Left forelimb (tissue), 1 donor: ENCODE measurements at regions not wholly inside any gene's neighbourhood (a gene's known extent, or its start where the extent isn't known, plus 50 kb on each side); places are given as distances from the start of the nearest gene placed in this dataset.

ENCODE experiments used
- DNase-seq: peaks from one replicate; pipeline ENCODE4 v3.0.0-alpha.2; 2018; ENCODE audit warnings: low spot score

DNA sequence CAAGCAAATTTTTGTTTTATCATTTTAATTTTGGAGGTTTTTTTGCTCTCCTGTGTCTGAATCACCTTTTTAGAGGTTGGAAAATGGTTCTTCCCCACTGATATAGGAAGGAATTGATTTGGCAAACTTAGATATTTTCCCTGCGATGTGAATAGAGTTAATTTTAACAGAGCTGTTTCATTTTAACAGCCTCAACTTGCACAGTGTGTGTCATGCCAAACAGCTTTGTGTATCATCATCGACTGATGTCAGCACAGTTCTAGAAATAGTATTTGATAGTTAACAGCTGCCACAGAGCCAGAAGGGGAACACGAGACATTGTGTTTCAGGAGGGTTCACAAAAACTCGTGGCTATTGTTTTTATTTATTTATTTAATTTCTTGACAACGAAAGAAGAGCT, 243.1 kb upstream of the FOXN3 start:
- DNase-seq, result no peak

DNA sequence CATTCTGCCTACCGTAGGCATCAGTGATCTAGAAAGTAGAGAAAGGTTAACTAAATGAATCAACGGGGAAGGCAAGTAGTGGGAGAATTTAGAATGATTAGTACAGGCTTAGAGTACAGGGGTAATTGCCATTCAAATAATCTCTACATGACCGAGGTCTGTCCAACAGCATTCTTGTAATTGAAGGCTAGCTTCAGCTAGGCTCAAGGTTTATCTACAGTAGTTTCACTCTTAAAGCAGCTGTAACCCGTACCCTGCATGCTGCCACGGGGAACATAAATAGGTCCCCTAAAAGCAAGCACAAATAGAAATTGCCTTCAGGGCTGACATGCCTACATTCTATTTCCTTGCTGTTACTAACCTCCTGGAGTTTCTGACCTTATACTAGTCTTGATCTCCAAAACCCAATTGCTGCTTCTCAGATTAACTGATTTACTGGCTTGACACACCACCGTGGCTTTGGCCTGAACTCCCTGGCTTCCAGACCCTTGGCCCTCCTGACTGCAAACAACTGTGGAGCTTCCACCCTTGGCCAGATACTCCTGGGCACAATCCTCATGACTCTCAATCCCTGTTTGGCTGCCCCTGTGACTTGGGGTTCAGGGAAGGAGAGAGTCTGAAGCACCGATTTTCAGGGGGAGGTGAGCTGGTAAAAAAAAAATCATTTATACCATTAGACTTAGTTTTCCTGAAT, 242.1 kb upstream of the FOXN3 start:
- DNase-seq, result no peak

DNA sequence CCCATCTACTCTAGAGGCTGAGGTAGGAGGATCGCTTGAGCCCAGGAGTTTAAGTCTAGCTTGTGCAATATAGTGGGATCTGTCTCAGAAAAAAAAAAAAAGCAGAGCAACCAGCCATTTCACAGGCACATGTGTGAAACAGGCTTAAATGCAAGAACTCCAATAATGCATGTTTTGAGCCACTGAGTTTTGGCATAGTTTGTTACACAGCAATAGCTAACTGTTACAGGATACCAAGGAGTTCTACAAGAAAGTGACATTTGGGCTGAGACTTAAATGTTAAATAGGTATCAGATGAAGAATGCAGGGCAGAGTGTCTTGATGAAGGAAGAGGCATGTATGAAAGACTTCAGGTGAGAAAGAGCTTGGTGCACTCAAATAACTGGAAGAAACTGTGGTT, 240.0 kb upstream of the FOXN3 start:
- DNase-seq, result no peak

DNA sequence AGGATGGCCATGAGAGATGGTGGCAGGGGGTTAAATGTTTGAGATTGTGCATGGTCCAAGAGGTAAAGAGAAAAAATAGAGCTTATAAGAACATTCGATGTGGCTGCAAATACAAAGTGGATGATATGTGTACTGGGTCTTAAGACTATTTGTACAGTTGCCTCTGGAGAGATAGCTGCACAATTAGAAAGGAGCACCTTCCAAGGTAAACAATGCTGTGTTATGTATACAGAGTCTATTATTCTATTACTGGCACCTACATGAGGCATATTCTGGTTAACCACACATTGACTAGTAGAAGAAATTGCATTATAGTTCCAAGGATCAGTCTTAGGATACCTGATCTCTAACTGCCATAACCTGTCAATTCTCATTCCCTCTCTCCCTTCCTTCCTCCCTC, 238.0 kb upstream of the FOXN3 start:
- DNase-seq, result no peak

DNA sequence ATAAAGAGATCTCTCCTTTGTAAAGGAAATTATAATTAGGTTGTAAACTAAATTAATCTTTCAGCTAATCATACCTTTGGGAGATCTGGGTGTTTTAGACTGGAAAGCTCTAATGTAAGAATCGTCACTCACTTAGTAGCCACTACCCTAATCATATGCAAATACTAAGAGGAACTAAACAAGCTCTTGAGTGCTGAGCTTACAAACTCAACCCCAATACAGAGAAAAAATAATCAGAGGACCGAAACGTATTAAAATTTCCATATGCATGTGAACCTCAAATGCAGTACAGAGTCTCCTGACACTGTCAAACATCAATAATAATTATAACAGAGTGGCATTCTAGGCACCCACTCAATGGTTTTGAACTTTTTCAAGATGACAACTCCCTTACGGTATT, 235.3 kb upstream of the FOXN3 start:
- no peak for DNase-seq

GRCh38 chr14:89651805-89652204, 234.8 kb upstream of the FOXN3 start:
- no peak for DNase-seq

DNA sequence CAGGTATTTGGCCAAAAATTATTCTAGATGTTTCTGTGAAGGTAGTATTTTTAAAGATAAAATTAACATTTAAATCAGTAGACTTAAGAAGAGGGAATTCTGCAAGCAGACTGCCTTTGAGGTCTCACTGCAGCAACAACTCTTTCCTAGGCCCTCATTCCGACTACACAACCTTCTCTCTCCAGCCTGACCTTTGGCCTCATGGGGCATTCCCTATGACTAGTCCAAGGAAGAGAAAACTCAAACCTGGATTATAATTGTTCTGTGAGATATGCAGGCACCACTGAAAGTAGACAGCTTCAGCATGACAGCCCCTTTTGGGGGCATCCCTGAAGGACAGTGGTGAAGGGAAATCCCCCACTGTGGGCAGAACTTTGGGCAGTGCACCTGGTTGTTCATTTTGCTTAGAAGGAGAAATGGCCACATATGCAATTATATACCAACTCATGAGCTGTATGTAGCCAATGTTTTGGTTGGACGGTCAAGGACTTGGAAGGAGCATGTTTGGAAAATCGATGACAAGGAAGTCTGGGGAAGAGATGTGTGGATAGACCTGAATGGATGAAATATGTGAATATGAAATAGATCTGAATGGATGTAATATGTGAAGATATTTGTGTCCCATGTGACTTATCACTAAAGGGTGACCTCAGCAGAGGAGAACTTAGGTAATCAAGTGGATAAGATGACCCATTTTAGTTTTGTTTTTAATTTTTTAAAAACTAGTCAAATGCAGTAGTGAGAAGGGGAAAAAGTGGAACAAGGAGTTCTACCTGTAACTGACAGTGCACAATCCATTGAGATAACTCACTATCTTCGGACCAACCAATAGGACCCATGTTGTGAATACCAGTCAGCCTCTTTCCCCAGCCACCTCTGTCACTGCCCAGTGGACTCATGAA, 233.3 kb upstream of the FOXN3 start:
- DNase-seq, result no peak

DNA sequence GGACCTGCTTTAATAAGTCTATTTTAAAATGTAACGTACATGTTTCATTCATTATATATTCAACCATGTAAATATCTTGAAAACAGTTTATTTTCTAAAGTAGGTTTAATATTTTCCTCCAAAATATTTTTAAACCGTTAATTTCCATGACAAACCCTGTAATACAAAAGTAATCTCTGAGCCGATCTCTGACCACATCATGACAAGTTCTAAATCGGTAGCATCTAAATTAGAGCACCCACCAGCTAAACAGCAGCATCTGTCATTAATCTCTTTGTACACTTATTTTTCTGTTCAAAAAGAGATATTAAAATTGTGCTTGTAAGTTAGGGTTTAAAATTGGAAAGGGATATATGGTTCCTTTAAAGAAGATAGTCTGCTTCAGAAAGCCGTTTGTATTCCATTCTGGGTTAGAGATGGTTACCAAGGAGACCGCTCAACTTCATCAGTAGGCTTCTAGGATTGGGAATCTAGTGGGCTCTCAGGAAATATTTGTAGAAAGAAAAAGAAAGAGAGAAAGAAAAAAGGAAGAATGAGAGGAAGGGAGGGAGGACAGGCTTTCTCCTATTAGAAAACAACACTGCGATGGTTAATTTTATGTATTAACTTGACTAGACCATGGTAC, 232.5 kb upstream of the FOXN3 start:
- no peak for DNase-seq

GRCh38 chr14:89648924-89649323, 231.9 kb upstream of the FOXN3 start:
- no peak for DNase-seq

DNA sequence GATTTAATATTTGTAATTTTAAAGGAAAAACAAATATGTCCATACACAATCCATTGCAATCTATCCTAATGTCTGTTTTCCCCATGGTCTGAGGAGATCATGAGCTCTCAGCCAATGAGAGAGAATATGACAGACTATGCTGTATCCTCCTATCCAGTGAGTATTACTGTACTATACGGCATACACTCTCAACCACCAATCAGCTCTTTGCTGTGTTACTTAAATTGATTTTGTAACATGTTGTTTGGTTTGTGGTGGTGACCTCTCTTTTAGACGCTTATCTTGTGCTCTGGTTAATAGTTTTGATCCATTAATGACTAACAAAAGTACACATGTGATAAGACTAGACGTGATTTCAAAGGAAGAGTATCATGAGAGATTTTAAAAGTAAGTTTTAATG, 231.5 kb upstream of the FOXN3 start:
- no peak for DNase-seq

GRCh38 chr14:89646971-89647370, 229.9 kb upstream of the FOXN3 start:
- DNase-seq, result no peak

DNA sequence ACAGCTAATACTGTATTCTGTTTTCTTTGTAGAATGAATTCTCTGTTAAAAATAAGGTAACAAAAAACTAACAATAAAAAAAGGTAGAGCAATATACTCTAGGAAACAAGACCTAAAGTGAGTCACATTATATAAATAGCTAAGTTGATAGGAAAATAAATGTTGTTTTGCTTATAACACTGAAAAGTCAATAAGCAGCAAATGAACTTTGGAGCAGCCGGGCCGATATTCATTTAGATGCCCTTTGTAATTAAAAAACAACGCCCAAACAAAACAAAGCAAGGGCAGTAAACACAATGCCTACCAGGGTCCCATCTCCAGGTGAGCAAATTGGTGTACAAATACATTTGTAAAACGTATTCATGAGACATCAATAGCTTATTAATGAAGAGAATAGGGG, 227.6 kb upstream of the FOXN3 start:
- DNase-seq, result no peak

GRCh38 chr14:89641495-89642175, 224.6 kb upstream of the FOXN3 start:
- no peak for DNase-seq

- no peak for DNase-seq
Observed at GRCh38 chr14:89640141-89640540, 223.1 kb upstream of the FOXN3 start.

DNA sequence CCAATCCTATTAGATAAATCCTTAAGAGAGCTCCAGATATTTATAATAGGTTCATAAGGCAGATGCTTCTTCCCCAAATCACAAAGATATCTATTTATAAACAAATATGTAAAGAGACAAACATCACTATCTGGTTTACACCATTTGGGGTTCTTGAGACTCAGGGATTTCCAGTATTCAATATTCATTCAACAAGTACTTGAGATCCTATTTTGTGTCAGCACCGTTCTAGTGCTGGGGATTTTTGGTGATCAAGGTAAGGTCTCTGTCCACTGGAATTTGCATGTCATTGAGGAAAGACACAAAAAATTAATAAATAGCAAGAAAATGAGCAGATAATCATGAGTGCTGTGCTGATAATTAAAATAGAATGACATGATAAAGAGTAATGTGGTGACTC, 222.7 kb upstream of the FOXN3 start:
- no peak for DNase-seq

GRCh38 chr14:89638891-89639290, 221.9 kb upstream of the FOXN3 start:
- DNase-seq, result no peak

- DNase-seq, result no peak
Observed at GRCh38 chr14:89637581-89637980, 220.5 kb upstream of the FOXN3 start.

GRCh38 chr14:89635615-89636014, 218.6 kb upstream of the FOXN3 start:
- no peak for DNase-seq

- DNase-seq, result no peak
Observed at GRCh38 chr14:89634037-89634436, 217.0 kb upstream of the FOXN3 start.

GRCh38 chr14:89630101-89630829, 213.2 kb upstream of the FOXN3 start:
- no peak for DNase-seq

GRCh38 chr14:89629383-89629782, 212.3 kb upstream of the FOXN3 start:
- DNase-seq, result no peak

DNA sequence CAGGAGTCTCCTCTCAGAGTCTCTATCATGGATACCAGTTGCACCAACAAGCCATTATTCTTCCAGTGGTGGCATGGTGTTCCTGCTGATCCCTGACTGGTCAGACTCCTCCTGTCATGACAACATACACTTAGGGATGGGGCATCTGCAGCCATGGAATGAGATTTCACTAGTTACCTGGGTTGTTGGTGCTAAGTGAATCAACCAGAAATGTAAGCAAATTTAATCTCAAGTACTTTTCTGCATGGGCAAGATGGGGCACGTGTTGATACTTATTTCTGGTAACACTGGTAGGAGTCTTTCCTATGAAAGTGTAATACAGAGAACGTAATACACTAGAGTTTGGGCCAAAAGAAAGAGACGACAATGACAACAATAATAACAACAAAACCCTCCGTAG, 211.5 kb upstream of the FOXN3 start:
- DNase-seq, result no peak
